ENCODE measurements at regions not wholly inside any gene's neighbourhood (a gene's known extent, or its start where the extent isn't known, plus 50 kb on each side); places are given as distances from the start of the nearest gene placed in this dataset.

GRCh38 chr2:121159291-121160071, 125.5 kb downstream of the TFCP2L1 start:
- ATAC-seq (no peak), DNase-seq (no peak)
- intact Hi-C loops (cut with DNase I) = no loop called here

GRCh38 chr2:121160366-121160765, 124.6 kb downstream of the TFCP2L1 start:
- intact Hi-C loops (cut with DNase I) = no loop called here
- DNase-seq (no peak), ATAC-seq (no peak)

GRCh38 chr2:121161272-121161671, 123.7 kb downstream of the TFCP2L1 start:
- DNase-seq (no peak), ATAC-seq (no peak)
- intact Hi-C loops (cut with DNase I) = no loop called here

GRCh38 chr2:121162893-121163292, 122.1 kb downstream of the TFCP2L1 start:
- no peak for ATAC-seq
- intact Hi-C loops (cut with DNase I) = no loop called here
- DNase-seq = no peak

GRCh38 chr2:121164042-121164441, 121.0 kb downstream of the TFCP2L1 start:
- intact Hi-C loops (cut with DNase I) = no loop called here
- no peak for DNase-seq
- no peak for ATAC-seq

GRCh38 chr2:121165038-121165542, 119.9 kb downstream of the TFCP2L1 start:
- no peak for DNase-seq
- ATAC-seq = no peak
- intact Hi-C loops (cut with DNase I) = no loop called here

All from left cardiac atrium (tissue), 4 donors.